GM18499 (cell line): ENCODE measurements at regions not wholly inside any gene's neighbourhood (a gene's known extent, or its start where the extent isn't known, plus 50 kb on each side); places are given as distances from the start of the nearest gene placed in this dataset.
"Not testable (repeated sequence)": the region's sequence is repeated elsewhere in the genome, so short reads cannot be mapped to it uniquely, and the experiment has no call there.

Experiments
- ATAC-seq: cut with Tn5 transposase; IDR thresholded peaks from one replicate; pipeline ENCODE4 v1.9.1; 2021; ENCODE audit warnings: moderate number of reproducible peaks; ENCODE audit not compliant: insufficient read depth, unreplicated experiment

GRCh38 chrX:52261125-52261462 is 76.4 kb downstream of the MAGED4 start:
- ATAC-seq = no peak

- ATAC-seq = peak; percentile 87
Observed at GRCh38 chrX:52261463-52262194, 76.9 kb downstream of the MAGED4 start.

GRCh38 chrX:52262195-52262546 is 77.5 kb downstream of the MAGED4 start:
- no peak for ATAC-seq

- ATAC-seq = no peak
Observed at GRCh38 chrX:52263417-52263816, 78.7 kb downstream of the MAGED4 start.

GRCh38 chrX:52265713-52266112 is 81.0 kb downstream of the MAGED4 start:
- ATAC-seq = no peak

- not testable (repeated sequence) for ATAC-seq
Observed at GRCh38 chrX:52268502-52268901, 83.8 kb downstream of the MAGED4 start.

GRCh38 chrX:52270453-52271116 is 85.9 kb downstream of the MAGED4 start:
- no peak for ATAC-seq

GRCh38 chrX:52271206-52271605 is 86.5 kb downstream of the MAGED4 start:
- ATAC-seq = no peak

GRCh38 chrX:52277666-52278065 is 91.2 kb upstream of the XAGE2 start:
- no peak for ATAC-seq

- no peak for ATAC-seq
Observed at GRCh38 chrX:52280812-52281211, 88.0 kb upstream of the XAGE2 start.

GRCh38 chrX:52284865-52285264 is 84.0 kb upstream of the XAGE2 start:
- ATAC-seq = no peak

- not testable (repeated sequence) for ATAC-seq
Observed at GRCh38 chrX:52298968-52299367, 69.9 kb upstream of the XAGE2 start.

- ATAC-seq = not testable (repeated sequence)
Observed at GRCh38 chrX:52308532-52308931, 60.3 kb upstream of the XAGE2 start.
